ENCODE measurements at regions not wholly inside any gene's neighbourhood (a gene's known extent, or its start where the extent isn't known, plus 50 kb on each side); places are given as distances from the start of the nearest gene placed in this dataset.
"Not testable (repeated sequence)": the region's sequence is repeated elsewhere in the genome, so short reads cannot be mapped to it uniquely, and the experiment has no call there.

DNA sequence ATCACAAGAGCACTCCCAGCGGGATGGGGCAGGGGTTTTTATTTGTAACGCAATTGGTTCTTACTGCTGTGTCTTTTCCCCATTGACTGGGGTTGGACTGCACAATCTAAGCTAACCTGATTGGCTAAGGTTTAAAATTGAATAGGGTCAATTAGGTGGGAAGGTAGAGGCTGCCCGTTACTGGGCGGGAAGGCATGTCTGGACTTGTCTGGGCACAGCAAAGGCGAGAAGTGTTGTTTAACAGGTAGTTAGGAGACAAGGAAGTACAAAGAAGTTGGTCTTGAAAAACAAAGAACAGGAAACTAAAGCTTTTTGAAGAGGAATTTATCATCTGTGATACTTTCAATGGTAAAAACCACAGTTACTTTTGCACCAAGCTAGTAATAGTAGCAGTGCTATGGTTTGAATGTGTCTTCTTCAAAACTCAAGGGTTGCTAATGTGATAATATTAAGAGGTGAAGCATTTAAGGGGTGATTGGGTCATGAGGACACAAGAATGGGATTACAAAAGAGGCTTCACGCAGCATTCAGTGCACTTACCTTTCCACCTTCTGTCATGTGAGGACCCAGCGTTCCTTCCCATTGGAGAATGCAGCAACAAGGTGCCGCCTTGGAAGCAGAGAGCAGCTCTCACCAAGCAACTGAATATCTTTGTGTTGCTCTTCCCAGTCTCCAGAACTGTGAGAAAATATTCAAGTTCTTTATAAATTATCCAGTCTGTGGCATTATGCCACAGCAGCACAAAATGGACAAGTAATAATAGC lies 875.5 kb upstream of the SORCS1 start:
- no peak for DNase-seq

DNA sequence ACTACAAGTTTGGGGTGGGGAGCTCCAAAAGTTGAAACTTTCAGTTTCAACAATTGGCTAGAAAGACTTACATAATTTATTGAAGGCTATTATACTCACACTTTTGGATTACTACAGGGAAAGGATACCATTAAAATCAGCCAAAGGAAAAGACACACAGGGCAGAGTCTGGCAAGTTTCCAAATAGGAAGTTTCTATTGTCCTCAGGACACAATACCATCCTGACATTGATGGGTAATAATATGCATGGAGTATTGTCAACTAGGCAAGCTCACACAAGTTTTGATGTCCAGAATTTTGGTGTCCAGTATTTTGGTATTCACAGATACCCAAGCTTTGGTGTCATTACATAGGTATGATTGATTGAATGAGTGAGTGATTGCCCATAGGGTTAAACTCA lies 872.6 kb upstream of the SORCS1 start:
- no peak for DNase-seq

DNA sequence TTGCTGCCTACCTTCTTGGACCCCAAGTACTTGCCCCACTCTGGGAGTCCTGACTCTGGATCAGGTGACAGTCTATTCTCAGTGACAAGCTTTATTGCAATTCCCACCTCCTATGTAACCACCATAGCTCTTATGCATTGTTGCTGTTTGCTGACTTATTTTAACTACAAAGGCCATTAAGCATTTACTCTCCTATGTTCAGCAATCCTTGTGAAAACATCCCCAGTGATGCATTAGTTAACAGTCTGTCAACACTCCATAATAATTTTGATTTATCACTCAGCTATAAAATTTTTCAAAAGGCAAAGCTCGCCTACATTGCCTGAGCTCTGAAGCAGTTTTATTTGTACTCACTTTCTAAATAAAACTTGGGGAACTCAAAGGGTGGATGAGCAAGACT lies 871.8 kb upstream of the SORCS1 start:
- no peak for DNase-seq

- DNase-seq: peak; percentile 25
These were observed 870.3 kb upstream of the SORCS1 start for GRCh38 chr10:108034829-108035228.

GRCh38 chr10:108033518-108033917 lies 869.0 kb upstream of the SORCS1 start:
- DNase-seq: not testable (repeated sequence)

DNA sequence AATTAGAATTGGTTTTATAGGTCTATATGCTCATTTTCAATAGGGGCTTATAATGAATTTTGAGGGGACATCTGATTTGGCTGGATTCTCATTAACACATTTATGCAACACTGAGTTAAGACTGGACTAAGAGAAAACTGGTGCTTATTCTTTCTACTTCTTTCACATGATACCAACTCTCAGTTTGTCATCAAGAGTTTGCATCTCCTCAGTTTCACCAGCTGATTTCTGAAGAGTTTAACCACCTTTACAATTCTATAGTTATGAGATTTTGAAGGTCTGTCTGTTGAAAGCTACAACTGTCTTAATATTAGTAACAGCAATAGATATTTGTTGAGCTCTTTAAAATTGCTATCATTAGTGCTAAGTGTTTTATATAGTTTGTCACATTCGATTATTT lies 867.0 kb upstream of the SORCS1 start:
- no peak for DNase-seq

GRCh38 chr10:108014902-108015177 lies 850.3 kb upstream of the SORCS1 start:
- DNase-seq: no peak

DNA sequence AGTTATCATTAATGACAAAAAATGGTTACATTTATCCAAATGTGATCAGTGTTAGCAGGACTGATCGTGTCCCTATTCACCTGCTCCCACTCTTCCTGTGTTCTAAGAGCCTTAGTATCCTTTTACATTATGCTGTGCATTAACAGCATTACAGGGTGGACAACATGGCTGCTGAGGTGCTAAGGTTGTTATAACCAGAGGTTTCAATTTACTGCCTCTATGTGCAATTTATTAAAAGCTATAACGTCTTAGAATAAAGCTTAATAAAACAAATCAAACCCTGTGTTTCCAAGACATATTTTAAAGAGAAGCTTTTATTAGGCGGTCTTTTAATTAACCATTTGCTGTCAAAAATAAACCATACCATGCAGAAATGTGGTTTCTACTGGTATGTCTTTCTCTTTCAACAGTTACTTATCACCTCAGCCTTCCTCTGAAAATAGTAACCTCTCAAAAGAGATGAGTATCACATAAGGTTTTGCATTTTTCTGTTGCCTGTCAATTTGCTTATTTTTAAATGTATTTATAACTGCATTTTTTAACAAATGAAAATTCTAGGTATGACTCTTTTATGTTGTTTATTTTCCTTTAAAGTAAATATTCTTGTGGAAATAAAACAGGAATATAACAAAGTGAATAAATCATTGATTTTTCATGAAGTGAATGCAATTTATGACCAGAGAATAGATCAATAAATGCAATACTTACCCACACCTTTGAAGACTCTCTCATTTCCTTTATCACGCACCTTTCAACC lies 849.8 kb upstream of the SORCS1 start:
- no peak for DNase-seq

DNA sequence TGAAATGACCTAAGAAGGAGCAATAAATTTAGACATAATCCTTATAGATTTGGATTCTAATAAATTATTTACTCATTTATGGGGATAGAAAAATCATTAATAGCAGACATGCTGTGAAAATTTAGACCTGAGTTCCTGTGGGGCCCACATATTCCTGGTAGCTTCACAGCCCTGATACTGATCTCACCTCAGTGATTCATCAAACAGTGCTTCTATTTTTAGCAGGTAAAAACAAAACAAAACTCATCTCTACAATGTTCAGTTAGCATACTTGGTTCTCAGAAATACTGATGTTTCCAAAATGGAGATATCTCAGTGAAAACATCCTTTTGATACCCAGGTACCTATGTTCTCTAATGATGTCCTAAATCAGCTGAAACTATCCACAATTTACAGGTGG lies 841.1 kb upstream of the SORCS1 start:
- DNase-seq: no peak

- DNase-seq: no peak
These were observed 839.1 kb upstream of the SORCS1 start for GRCh38 chr10:108003576-108003975.

- no peak for DNase-seq
These were observed 838.6 kb upstream of the SORCS1 start for GRCh38 chr10:108003061-108003460.

DNA sequence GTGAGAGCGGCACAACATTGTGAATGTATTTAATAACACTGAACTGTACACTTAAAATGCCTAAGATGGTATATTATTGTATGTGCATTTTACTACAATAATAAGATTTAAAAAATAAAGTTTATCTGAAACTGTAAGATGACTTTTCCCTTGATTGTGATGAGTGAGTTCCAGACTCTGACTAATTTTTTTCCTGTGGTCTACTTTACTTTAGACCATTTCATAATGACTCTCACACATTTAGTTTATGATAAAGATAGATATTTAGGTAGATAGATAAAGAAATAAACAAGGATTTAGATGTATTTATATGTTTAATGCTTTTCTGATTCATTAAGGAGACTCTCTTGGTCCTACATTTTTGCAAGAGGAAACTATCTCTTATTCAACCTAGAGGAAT lies 835.9 kb upstream of the SORCS1 start:
- DNase-seq: no peak

- DNase-seq: peak; percentile 13
These were observed 830.2 kb upstream of the SORCS1 start for GRCh38 chr10:107994621-107995270.

GRCh38 chr10:107986571-107986970 lies 822.1 kb upstream of the SORCS1 start:
- no peak for DNase-seq

- DNase-seq: peak; percentile 1
These were observed 820.1 kb upstream of the SORCS1 start for GRCh38 chr10:107984581-107984980.

GRCh38 chr10:107984149-107984548 lies 819.6 kb upstream of the SORCS1 start:
- DNase-seq: no peak

GRCh38 chr10:107978455-107978854 lies 813.9 kb upstream of the SORCS1 start:
- no peak for DNase-seq

DNA sequence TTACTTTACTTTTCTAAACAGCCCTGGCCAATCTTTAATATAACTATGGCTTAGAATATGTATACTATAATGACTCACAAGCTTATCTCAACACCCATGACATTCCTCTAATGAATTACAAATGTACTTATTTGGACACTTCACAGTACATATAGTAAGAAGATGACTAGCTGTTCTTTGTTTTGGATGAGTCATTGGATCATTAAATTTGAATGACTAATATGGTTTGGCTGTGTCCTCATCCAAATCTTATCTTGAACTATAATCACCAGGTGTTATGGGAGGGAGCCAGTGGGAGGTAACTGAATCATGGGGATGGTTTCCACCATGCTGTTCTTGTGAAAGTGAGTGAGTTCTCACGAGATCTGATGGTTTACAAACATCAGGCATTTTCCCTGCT lies 807.5 kb upstream of the SORCS1 start:
- DNase-seq: no peak

- no peak for DNase-seq
These were observed 806.9 kb upstream of the SORCS1 start for GRCh38 chr10:107971411-107971810.

DNA sequence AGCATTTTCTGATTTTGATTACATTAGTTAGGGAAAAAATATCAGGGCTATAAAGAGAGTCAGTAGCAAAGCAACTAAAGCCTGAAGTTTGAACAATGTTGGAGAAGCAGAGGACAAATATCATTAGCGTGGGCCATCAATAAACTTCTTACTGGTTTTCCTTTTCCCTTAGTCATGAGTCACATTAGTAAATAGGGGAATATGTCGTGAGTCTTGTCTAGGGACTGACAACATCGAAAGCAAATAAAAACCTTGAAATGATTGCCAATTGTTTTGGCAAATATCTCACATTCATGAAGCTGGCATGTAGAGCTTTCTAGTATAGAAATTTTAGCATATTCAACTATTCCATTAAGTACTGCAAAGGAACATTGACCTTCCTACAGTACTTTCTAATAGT lies 806.0 kb upstream of the SORCS1 start:
- no peak for DNase-seq

- no peak for DNase-seq
These were observed 805.4 kb upstream of the SORCS1 start for GRCh38 chr10:107969936-107970335.

GRCh38 chr10:107966826-107967225 lies 802.3 kb upstream of the SORCS1 start:
- no peak for DNase-seq

DNA sequence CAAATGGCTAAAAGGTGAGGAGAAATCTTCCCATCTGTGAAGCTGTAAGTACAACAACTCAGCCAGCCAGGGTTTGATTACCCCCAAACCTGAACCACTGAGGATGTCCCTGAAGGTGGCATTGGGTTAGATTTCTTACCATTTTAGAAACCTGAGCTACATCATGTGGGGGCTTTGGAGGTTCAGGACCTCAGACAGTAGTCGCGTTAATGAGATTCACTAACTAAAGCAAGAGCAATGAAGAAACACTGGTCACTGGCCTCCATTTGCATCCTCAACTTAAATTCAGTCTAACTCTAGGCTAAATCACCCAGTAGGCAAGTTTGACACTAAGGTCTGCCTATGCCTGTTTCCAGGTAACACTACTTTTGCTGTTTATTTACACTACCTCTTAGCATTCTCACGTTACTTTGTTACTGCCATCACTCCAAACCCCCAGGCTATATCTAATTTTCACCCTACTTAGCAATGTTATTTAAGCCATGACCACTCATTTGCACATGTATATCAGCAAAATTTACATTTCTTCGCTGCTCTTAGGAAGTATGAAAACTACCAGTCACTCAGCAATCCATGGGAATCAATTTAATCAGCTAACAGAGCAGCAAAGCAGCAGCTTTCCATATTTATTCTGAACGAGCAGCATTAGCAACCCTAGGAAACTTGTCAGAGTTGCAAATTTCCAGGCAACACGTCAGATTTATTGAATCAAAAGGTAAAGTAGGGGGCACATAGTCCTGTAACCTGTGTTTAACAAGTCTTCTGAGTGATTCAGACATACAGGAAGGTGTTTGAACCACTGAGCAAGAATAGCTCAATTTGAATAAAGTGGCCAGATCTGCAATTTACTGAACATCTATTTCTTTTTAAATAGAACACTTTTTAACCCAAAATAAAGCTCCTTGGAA lies 788.4 kb upstream of the SORCS1 start:
- DNase-seq: no peak

Measured in MV-4-11 (cell line).